CD4-positive, alpha-beta T cell treated with Interleukin-15 for 1 hour (primary cell): ENCODE measurements at regions not wholly inside any gene's neighbourhood (a gene's known extent, or its start where the extent isn't known, plus 50 kb on each side); places are given as distances from the start of the nearest gene placed in this dataset.
"Not testable (repeated sequence)": the region's sequence is repeated elsewhere in the genome, so short reads cannot be mapped to it uniquely, and the experiment has no call there.

ENCODE experiments used
- DNase-seq: peaks from one replicate; pipeline ENCODE4 v3.0.0-alpha.2; 2020

GRCh38 chr6:113172531-113172966, 684.6 kb upstream of the MARCKS start:
- no peak for DNase-seq

GRCh38 chr6:113178349-113178748, 678.8 kb upstream of the MARCKS start:
- no peak for DNase-seq

DNA sequence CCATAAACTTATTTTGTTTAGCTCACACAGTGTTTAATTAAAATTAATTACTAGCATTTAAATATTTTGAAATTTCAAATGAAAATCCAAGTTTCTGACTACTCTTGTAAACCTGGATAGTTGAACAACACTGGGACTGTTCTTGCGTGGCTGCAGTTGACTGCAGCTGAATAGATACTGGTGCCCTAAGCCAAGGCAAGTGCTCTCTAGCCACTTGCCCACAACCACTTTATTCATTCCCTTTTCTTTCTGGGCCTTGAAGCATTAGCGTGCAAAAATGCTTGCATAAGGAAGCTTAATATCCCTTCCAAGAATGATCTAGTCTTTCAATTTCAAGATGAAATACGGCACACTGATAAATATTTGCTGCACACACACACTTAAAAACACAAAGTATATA, 676.0 kb upstream of the MARCKS start:
- DNase-seq: no peak

- no peak for DNase-seq
Measured at GRCh38 chr6:113182370-113183141, 674.6 kb upstream of the MARCKS start.

DNA sequence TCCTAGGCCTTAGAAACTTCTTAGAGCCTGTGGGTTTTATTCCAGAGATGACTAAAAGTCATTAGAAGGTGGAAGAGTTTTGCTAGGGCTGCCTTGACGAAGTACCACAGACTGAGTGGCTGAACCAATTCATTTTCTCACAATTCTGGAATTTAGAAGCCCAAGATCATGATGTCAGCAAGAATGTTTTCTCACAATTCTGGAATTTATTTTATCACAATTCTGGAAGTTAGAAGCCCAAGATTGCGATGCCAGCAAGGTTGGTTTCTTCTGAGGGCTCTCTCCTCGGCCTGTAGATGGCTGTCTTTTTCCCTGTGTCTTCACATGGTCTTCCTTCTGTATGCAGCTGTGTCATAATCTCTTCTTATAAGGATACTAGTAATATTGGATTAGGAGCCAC, 672.9 kb upstream of the MARCKS start:
- DNase-seq: no peak

- DNase-seq: no peak
Measured at GRCh38 chr6:113184736-113185135, 672.4 kb upstream of the MARCKS start.

GRCh38 chr6:113185299-113185698, 671.8 kb upstream of the MARCKS start:
- DNase-seq: no peak

DNA sequence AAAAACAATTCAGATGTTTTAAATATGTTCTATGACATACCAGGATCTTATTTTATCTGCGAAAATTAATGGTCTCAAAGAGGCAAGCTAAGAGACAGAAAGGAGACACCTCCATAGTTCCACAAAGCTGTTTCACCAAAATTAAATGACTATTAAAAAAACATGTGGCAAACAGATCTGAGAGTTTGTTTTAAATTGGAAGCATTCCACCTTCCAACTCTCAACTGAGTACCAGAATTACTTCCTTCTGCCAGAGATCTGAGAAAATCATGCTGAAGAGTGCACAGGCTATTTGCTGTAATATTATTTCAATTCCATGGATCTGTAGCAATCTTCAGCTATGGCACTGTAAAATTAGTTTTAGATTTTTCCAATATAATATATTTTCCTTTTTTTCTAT, 669.5 kb upstream of the MARCKS start:
- no peak for DNase-seq

DNA sequence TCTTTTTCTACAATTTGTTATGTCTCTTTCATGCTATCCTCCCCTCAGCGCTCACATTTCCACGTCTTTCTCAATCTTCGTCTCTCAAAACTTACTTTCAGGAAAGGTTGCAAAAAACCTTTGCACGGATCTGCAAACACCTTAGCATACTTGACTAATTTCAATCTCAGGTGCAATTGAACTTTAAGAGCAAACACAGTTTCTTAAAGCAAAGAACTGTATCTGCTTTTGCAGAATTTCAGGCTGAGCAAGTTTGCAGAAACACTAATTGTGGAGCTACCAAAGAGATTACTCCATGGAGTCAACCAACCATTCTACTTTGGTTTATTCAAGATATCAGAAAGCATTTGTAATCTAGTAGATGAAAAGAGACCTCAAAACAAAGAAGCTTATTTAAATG, 668.2 kb upstream of the MARCKS start:
- no peak for DNase-seq

DNA sequence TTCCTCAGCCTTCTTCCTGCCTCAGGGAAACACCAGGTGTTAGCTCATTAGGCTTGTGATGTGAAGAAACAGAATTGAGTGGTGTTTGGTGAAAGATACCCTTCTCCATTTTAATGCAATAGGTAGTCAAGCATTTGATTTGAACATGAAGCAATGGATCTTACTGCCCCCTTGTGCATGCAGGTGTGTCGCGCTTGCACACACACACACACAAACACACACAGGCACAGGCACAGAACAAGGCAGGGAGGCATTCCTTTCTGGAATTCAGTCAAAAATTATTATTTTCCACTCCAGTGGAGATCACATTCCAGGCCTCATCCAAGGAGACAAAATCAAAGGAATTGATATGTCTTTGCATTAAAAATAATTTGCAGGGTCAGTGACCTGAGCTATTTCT, 667.0 kb upstream of the MARCKS start:
- DNase-seq: no peak

GRCh38 chr6:113194090-113194489, 663.1 kb upstream of the MARCKS start:
- no peak for DNase-seq

- no peak for DNase-seq
Measured at GRCh38 chr6:113202852-113203714, 654.1 kb upstream of the MARCKS start.

DNA sequence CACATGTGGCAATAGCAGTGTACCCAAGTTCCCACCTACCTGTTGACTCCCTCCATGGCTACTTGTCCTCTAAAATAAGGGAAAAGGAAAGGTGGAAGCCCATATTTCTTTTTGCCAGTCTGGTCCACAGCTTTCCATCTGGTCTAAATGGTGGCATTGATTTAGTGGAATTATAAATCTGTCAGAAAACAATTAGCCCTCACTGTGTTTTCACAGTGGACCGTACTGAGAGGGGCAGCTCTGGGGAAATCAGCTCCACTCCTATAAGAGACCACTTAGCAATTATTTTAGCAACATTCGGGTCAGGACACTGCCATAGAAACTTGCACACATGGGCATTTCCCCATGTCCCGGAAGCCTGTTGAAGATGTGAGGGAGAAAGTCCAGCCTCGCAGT, 653.4 kb upstream of the MARCKS start:
- DNase-seq: no peak

- no peak for DNase-seq
Measured at GRCh38 chr6:113205553-113205952, 651.6 kb upstream of the MARCKS start.

DNA sequence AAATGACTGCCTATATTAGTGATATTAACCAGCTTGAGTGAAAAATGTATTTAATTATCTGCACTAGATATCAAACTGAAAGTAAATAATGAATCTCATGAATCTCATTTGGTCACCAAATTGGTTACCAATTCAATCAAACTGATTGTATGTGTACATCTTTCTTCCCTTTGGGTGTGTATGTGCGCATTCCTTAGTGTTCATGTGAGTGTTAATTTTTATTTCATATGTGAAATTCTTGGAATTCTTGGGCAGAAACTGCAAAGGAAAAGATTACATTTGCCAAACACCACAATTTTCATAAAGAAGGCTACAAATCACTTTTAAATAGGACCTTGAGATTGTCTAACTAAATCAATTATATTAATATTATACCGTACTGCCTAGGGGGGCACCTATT, 648.4 kb upstream of the MARCKS start:
- no peak for DNase-seq

- no peak for DNase-seq
Measured at GRCh38 chr6:113209315-113209714, 647.8 kb upstream of the MARCKS start.

DNA sequence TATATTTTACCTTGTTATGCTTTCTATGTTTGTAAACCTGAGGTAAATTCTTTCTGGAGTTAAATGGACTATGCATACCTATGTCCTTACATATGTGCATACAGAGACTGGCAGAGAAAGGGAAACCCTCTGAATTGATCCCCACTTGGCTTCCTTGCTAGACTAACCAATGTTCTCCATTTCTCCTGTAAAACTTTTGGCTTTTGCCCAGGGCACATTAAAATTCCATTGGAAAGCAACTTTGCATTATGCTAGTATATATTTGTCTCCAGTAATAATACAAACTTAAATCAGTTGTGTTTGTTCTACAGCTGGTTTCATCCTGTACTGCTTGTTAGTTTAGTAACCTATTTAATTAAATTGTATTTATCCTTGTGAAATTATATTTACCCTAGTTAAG, 646.0 kb upstream of the MARCKS start:
- no peak for DNase-seq

- no peak for DNase-seq
Measured at GRCh38 chr6:113219783-113220182, 637.4 kb upstream of the MARCKS start.

DNA sequence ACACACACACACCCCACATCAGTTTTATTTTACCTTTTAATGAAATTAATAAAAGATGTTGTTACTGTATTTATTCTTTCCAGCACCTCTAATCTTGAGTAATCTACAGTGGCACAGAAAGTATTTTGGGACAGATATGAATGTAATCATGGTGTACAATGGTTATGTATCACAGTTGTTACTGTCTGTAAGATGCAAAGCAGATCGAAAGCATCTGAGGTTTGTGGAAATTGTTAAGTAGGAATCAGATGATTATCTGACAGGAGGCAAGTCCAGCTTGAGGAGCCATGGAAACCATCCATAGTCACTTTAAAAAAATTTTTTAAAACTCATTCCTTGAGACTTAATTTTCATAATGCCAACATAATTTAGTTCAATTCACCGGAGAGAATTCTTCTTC, 636.3 kb upstream of the MARCKS start:
- DNase-seq: no peak

GRCh38 chr6:113221850-113222249, 635.3 kb upstream of the MARCKS start:
- DNase-seq: no peak

DNA sequence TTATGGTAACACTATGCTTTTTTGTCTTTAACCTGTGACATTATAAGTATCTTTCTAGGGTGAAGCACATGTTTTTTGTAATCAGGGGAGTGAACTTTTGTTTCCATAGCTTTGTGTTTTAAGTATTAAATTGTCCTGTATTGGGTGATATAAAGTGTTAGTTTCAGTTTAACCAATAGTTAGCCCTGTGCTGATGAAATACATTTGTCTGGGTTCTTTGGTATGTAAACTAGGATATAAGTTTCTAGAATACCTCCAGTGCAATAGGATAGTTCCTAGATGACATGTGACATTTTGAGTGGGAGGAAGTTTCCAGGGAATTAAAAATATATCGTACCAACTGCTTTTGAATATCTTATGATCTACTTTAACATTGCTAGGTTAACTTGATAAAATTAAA, 611.0 kb upstream of the MARCKS start:
- no peak for DNase-seq

DNA sequence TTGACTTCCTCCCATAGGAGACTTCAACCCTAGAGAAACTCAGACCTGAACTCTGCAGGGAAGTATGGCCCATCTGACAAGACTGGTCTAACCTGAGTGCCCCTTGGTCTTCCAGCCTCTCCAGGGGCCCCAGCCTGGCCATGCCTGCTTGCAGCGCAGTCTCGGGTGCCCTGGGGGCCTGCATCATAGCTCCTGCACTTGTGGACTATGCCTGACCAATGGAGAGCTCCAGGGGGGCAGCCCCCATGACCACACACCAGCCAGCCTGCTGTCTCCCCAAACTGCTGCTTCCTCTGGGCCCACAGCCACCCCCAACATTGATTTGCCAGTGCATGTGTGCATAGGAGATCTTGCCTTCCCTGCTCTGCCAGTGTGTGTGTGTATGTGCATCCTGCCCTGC, 608.6 kb upstream of the MARCKS start:
- no peak for DNase-seq

GRCh38 chr6:113254194-113254593, 603.0 kb upstream of the MARCKS start:
- DNase-seq: not testable (repeated sequence)

- DNase-seq: no peak
Measured at GRCh38 chr6:113258771-113259170, 598.4 kb upstream of the MARCKS start.
